ENCODE measurements at regions not wholly inside any gene's neighbourhood (a gene's known extent, or its start where the extent isn't known, plus 50 kb on each side); places are given as distances from the start of the nearest gene placed in this dataset.
A peak's percentile ranks its signal among the peaks of the same experiment; 100 is the strongest.

- H3K27ac Mint-ChIP-seq (ENCODE audit: unreplicated experiment) = no peak overlapping the region
- no peak overlapping the region for H3K4me3 Mint-ChIP-seq (ENCODE audit: unreplicated experiment)
- peaks cover 7% of the 10 kb centered on the region for H3K4me1 Mint-ChIP-seq (ENCODE audit: low read depth)
- DNase-seq (ENCODE audit: low spot score) = no peak
- TF ChIP-seq CTCF (IDR thresholded peaks at IDR 0.05) = no peak
- no peaks in the 10 kb centered on the region for H3K36me3 Mint-ChIP-seq (ENCODE audit: low read depth)
- H3K9me3 Mint-ChIP-seq (ENCODE audit: low read depth) = no peaks in the 10 kb centered on the region
- no peaks in the 10 kb centered on the region for H3K27me3 Mint-ChIP-seq (ENCODE audit: low read depth)
Observed at GRCh38 chr3:17844236-17844635, 101.8 kb upstream of the TBC1D5 start.

- Mint-ChIP-seq H3K4me3 (ENCODE audit: unreplicated experiment) (no peak overlapping the region), H3K27ac (ENCODE audit: unreplicated experiment) (no peak overlapping the region), H3K4me1 (ENCODE audit: low read depth) (peaks cover 2% of the 10 kb centered on the region), H3K36me3 (ENCODE audit: low read depth) (no peaks in the 10 kb centered on the region), H3K9me3 (ENCODE audit: low read depth) (no peaks in the 10 kb centered on the region), H3K27me3 (ENCODE audit: low read depth) (peaks cover 6% of the 10 kb centered on the region)
- no peak for DNase-seq (ENCODE audit: low spot score)
- peak; percentile 98 for TF ChIP-seq CTCF (IDR thresholded peaks at IDR 0.05)
Observed at GRCh38 chr3:17841190-17841828, 98.9 kb upstream of the TBC1D5 start.

- Mint-ChIP-seq H3K27me3 (ENCODE audit: low read depth) (peaks cover 6% of the 10 kb centered on the region), H3K9me3 (ENCODE audit: low read depth) (no peaks in the 10 kb centered on the region), H3K36me3 (ENCODE audit: low read depth) (no peaks in the 10 kb centered on the region), H3K4me1 (ENCODE audit: low read depth) (peaks cover 2% of the 10 kb centered on the region), H3K27ac (ENCODE audit: unreplicated experiment) (no peak overlapping the region), H3K4me3 (ENCODE audit: unreplicated experiment) (no peak overlapping the region)
- no peak for DNase-seq (ENCODE audit: low spot score)
- no peak for TF ChIP-seq CTCF (IDR thresholded peaks at IDR 0.05)
Observed at GRCh38 chr3:17840651-17841050, 98.2 kb upstream of the TBC1D5 start.

- no peaks in the 10 kb centered on the region for H3K36me3 Mint-ChIP-seq (ENCODE audit: low read depth)
- peaks cover 6% of the 10 kb centered on the region for H3K27me3 Mint-ChIP-seq (ENCODE audit: low read depth)
- H3K27ac Mint-ChIP-seq (ENCODE audit: unreplicated experiment) = no peak overlapping the region
- H3K4me3 Mint-ChIP-seq (ENCODE audit: unreplicated experiment) = no peak overlapping the region
- H3K4me1 Mint-ChIP-seq (ENCODE audit: low read depth) = peaks cover 2% of the 10 kb centered on the region
- DNase-seq (ENCODE audit: low spot score) = no peak
- H3K9me3 Mint-ChIP-seq (ENCODE audit: low read depth) = no peaks in the 10 kb centered on the region
- TF ChIP-seq CTCF (IDR thresholded peaks at IDR 0.05) = no peak
Observed at GRCh38 chr3:17840126-17840525, 97.7 kb upstream of the TBC1D5 start.

- peaks cover 2% of the 10 kb centered on the region for H3K4me1 Mint-ChIP-seq (ENCODE audit: low read depth)
- no peaks in the 10 kb centered on the region for H3K36me3 Mint-ChIP-seq (ENCODE audit: low read depth)
- no peak for TF ChIP-seq CTCF (IDR thresholded peaks at IDR 0.05)
- no peak overlapping the region for H3K27ac Mint-ChIP-seq (ENCODE audit: unreplicated experiment)
- H3K27me3 Mint-ChIP-seq (ENCODE audit: low read depth) = peaks cover 6% of the 10 kb centered on the region
- no peak for DNase-seq (ENCODE audit: low spot score)
- H3K9me3 Mint-ChIP-seq (ENCODE audit: low read depth) = no peaks in the 10 kb centered on the region
- no peak overlapping the region for H3K4me3 Mint-ChIP-seq (ENCODE audit: unreplicated experiment)
Observed at GRCh38 chr3:17836919-17837318, 94.5 kb upstream of the TBC1D5 start.

Data from chondrocyte (in vitro differentiated cells).